ENCODE measurements at regions not wholly inside any gene's neighbourhood (a gene's known extent, or its start where the extent isn't known, plus 50 kb on each side); places are given as distances from the start of the nearest gene placed in this dataset.
"Not testable (repeated sequence)": the region's sequence is repeated elsewhere in the genome, so short reads cannot be mapped to it uniquely, and the experiment has no call there.

DNA sequence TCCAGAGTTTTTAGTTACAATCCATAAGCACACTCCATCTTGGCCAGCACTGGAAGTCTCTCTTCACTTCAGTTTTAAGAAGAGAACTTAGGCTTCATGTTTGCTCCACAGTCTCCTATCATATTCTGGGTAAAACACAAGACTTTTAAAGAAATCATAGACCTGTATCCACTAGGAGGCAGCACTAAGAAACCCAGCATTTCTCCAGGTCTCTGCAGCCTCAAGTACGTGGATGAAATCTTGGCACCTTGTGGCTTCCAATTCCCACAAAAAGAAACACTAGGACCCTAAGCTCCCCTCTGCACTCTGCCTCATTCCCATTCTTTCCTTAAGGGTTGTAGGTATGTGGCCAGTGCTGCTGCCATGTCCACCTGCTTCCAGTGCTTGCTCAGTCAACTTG, 367.3 kb upstream of the CASK start:
- DNase-seq (ENCODE audit: low spot score) = no peak

- DNase-seq (ENCODE audit: low spot score) = no peak
Measured at GRCh38 chrX:42289492-42290385, 366.4 kb upstream of the CASK start.

DNA sequence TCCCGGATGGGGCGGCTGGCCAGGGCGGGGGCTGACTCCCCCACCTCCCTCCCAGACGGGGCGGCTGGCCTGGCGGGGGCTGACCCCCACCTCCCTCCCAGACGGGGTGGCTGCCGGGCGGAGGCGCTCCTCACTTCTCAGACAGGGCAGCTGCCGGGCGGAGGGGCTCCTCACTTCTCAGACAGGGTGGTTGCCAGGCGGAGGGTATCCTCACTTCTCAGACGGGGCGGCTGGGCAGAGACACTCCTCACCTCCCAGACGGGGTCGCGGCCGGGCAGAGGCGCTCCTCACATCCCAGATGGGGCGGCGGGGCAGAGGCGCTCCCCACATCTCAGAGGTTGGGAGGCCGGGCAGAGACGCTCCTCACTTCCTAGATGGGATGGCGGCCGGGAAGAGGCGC, 362.3 kb upstream of the CASK start:
- DNase-seq (ENCODE audit: low spot score) = not testable (repeated sequence)

GRCh38 chrX:42276982-42277690, 353.8 kb upstream of the CASK start:
- DNase-seq (ENCODE audit: low spot score) = no peak

DNA sequence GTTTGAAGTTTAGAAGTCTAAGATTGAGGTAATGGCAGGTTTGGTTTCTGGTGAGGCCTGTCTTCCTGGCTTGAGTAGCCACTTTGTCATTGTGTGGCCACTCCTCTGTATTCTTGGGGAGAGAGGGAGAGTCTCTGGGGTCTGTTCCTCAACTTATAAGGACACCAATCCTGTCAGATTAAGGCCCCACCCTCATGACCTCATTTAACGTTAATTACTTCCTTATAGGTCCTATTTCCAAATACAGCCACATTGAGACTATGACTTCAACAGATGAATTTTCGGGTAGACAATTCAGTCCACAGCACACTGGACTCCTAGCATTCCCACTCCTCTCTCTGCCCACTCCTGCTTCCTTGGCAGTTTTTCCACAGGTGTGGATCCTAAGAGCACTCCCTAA, 350.8 kb upstream of the CASK start:
- DNase-seq (ENCODE audit: low spot score) = no peak

DNA sequence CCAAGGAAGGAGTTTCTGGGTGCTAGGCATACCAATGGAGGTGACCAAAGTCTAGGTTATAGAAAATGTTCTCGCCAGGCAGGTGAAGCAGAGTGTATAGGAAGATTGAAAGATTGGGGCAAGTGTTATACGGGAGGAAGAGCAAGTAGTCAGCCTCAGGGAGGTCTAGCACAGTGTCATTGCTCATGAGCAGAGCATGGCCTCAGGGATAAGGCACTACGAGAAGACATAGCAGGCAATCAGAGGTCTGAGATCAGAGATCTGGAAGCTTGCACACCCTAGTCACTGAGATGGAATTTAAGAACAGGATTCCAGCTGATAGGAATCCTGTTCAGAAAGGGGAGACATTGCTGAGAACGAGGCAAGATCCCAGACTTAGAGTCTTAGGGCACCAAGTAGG, 350.0 kb upstream of the CASK start:
- no peak for DNase-seq (ENCODE audit: low spot score)

DNA sequence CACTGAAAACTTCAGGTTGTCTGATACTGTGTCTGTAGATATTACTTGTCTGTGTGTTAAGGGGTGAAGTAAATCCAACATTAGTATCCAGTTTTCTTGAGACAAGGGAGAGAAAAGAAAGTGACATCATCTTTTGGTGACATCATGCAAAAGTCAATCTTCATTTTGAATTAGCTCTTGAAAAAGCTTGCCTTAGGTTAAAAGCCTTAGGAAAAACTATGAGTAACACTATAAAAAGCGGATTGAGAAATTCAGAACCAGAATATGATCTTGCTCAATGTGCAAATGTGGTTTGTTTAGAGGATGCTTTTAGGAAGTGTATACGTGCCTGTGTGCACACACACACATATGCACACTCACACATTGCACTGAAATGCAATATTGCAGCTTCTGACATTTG, 345.8 kb upstream of the CASK start:
- DNase-seq (ENCODE audit: low spot score) = no peak

DNA sequence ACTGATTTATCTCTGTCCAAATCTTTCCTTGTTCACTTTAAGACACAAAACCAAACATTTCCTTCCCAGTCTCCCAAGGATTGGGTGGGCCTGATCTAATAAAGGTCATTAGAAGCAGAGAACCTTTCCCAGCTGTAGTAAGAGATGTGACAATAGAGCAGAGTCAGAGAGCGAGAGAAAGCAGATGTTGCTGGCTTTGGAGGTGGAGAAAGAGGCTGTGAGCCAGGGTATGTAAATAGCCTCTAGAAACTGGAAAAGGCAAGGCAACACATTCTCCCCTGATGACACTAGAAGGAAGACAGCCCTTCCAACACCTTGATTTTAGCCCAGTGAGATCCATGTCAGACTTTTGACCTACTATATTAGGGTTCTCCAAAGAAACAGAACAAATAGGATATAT, 337.5 kb upstream of the CASK start:
- DNase-seq (ENCODE audit: low spot score) = peak; percentile 16

DNA sequence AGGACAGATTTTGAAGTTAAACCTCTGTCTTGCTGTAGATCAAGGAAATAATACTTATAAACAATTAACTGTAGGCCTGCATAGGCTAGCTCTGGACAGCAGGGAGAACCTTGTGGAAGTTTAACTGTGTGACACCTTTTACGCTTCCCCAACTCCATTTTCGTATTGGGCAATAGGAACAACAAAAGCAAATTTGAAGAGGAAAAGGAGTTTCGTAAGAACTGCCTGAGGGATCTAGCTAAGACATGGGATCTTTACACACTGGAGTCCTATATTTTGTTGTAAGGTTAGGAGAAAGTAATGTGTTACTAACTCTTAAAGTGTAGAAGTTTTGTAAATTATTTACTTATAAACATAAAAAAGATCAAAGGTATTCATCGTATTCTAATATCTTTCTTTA, 324.9 kb upstream of the CASK start:
- no peak for DNase-seq (ENCODE audit: low spot score)

DNA sequence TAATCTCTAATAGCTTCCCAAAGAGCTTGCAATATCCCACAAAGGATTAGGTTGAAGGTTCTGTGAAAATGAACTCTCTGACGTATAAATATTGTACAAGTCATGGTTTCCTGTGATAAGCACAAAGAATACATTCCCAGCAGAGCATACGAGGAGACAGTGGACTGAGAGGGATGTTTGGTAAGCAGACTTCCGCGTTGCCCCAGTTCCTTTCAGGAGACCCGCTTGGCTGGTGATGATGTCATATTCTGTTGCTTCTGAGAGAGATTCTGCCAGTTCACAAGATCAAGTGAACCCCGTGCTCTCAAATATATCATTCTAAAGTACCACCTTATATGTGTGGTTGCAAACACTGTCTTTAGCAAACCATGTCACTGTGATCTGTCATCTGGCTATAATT, 323.9 kb upstream of the CASK start:
- DNase-seq (ENCODE audit: low spot score) = no peak

DNA sequence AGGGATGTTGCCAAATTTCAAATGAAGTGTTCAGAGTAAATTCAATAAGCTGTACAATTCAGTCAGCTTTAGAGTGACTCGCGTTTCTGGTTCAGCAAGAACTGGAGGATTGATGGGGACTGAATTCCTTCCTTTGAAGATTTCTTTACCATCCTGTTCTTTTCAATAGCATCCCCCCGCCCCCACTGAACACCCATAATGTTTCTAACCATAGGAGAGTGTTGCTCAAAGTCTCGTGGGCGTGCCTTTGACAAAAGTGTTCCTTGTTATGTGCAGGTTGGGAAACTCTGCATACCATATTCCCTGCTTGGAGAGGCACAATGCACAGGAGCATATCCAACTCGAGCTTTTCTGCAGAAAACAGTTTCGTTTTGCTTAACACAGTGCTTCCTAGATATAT, 323.5 kb upstream of the CASK start:
- DNase-seq (ENCODE audit: low spot score) = no peak

- DNase-seq (ENCODE audit: low spot score) = no peak
Measured at GRCh38 chrX:42242004-42242403, 318.6 kb upstream of the CASK start.

DNA sequence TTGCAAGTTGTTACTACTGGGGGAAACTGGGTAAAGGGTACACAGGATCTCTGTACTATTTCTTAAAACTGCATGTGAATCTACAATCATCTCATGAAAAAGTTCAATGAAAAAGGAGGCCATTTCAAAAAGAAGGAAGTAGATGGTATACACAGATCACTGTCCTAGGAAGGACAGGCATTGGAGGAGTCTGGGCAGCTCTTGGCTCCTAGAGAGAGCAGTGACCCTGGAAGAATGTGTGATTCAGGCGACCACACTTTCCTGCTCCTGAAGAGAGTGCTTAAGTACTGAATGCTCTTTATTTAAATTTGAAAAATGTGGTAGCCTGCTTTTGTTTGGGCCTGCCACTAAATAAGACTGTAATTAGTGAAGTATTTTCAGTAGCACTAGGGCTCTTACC, 318.1 kb upstream of the CASK start:
- DNase-seq (ENCODE audit: low spot score) = no peak

- DNase-seq (ENCODE audit: low spot score) = no peak
Measured at GRCh38 chrX:42237956-42238355, 314.6 kb upstream of the CASK start.

GRCh38 chrX:42229533-42229932, 306.2 kb upstream of the CASK start:
- no peak for DNase-seq (ENCODE audit: low spot score)

DNA sequence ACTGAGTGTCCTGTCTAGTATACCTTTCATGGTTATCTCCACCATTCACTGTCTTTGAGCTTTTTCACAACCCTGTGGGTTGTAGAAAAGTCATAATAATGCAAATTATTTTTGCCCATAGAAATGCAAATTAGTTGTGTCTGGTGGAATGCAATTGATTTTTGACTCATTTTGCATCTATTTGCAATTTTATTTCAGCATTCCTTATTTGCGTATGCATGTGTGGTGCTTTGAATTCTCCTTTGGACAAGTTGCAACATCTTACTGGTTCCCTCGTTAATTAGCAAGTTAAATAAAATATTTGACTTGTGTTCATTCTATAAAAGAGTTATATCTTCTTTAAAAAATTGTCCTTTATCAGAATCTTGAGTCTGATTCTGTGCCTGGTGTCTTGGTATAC, 297.3 kb upstream of the CASK start:
- DNase-seq (ENCODE audit: low spot score) = no peak

- no peak for DNase-seq (ENCODE audit: low spot score)
Measured at GRCh38 chrX:42220083-42220482, 296.7 kb upstream of the CASK start.

DNA sequence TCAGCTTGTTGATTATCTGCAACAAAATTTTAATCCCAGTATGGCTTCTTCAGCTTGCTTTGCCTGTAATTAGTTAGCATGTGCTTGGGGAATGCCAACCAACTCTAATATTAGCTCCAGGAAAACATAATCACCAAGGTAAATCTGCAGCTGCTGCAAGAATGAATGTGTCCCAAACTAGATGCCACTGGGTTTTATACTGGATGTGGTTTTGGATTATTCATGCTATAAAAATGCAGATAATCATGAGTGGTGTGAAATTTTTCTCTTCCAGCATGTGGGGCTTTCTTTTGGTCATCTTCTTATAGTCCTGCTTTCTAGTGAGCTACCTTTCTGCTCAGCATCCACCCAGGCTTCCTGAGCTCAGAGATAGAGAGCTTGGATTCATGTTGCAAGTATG, 295.9 kb upstream of the CASK start:
- no peak for DNase-seq (ENCODE audit: low spot score)

DNA sequence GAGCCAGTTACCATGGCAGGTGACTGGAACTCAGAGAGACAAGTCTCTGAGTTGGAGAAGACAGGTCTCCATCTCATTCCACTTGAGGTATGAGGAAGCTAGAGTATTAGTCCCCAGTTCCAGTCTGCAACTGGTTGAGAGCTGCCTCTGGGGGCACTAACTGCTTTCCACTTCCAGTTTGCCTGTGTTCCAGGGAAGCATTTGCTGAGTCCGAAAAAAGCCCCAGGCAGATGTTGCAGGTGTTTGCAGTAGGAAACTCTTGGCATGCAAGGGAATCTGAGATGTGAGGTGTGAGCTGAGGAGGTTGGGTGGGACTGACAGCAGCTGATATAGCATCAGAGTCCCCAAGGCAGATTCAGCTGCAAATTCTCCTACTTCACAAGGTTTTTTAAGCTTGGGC, 272.2 kb upstream of the CASK start:
- DNase-seq (ENCODE audit: low spot score) = no peak

DNA sequence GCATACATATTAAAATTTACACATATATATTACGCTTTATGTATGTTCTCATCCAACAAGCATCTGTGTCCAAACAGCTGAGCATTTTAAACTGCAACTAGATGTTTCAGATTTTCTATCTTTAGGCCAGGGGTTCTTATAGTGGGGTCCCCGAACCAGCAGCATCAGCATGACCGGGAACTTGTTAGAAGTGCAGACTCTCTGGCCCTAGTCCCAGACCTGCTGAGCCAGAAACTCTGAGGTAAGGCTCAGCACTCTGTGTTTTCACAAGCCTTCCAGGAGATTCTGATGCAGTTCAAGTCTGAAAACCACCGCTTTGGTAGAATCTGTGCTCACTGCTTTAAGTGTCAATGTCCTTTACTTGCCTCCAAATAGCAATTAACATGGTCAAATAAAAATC, 266.2 kb upstream of the CASK start:
- no peak for DNase-seq (ENCODE audit: low spot score)

GRCh38 chrX:42188730-42189129, 265.4 kb upstream of the CASK start:
- no peak for DNase-seq (ENCODE audit: low spot score)

- DNase-seq (ENCODE audit: low spot score) = peak; percentile 1
Measured at GRCh38 chrX:42176789-42177188, 253.4 kb upstream of the CASK start.

DNA sequence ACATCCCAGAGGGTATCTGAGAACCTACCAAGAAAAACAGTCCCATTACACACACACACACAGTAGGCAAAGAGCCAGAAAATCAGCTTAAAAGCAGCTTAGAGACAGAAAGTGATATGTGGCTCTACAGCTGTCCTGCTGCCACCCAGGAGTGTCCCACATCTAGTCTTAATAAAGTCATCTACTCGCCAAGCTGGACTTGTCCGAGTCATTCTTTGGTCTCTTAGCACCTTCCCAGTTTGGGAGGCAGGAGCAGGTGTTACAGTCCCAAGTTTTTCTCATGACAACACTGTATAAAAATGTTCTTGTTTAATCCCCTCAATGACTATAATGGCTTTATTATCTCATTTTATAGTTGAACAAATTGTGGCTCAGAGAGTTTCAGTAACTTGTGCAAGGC, 252.5 kb upstream of the CASK start:
- no peak for DNase-seq (ENCODE audit: low spot score)

Measured in SK-N-DZ (cell line).